ENCODE measurements at regions not wholly inside any gene's neighbourhood (a gene's known extent, or its start where the extent isn't known, plus 50 kb on each side); places are given as distances from the start of the nearest gene placed in this dataset.

DNA sequence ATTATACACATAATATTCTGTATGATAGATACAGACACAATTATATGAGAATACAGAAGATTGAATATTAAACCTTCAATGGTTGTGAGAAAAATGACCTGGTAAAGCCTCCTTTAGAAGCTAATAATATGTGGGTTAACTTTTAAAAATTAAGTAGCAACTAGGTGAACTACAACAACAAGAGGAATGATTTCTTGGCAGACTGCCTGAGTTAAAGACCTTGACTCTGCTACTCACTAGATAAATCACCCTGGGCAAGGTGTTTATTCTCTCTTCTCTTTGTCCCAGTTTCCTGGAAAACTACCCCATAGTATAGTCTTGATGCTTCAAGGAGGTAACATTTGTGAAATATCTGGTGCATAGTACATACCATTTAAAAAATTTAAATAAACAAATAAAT lies 519.6 kb upstream of the TENM4 start:
- no peak for DNase-seq (ENCODE audit: extremely low read depth in 1 of 2, low read depth in 1 of 2)

GRCh38 chr11:79959318-79959717 lies 518.5 kb upstream of the TENM4 start:
- DNase-seq (ENCODE audit: extremely low read depth in 1 of 2, low read depth in 1 of 2): no peak

DNA sequence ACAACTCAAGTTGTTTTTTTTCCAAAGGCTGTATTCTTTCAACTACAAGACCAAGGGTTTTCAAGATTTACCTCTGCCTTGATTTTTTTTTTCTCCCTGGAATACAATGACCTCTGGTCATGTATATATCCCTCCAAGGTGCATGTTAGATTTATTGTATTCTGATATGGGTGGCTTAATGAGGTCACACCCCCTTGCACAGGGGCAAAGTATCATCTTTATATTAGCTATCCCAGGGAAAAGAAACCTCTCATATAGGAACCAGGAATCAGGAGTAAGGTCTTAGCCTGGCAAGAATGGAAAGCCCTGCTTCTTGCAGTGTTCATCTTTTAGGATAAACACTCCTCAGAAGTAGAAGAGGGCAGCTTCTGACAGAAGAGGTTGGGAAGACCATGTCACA lies 516.9 kb upstream of the TENM4 start:
- DNase-seq (ENCODE audit: extremely low read depth in 1 of 2, low read depth in 1 of 2): no peak

- DNase-seq (ENCODE audit: extremely low read depth in 1 of 2, low read depth in 1 of 2): no peak
Observed at GRCh38 chr11:79956061-79956460, 515.2 kb upstream of the TENM4 start.

DNA sequence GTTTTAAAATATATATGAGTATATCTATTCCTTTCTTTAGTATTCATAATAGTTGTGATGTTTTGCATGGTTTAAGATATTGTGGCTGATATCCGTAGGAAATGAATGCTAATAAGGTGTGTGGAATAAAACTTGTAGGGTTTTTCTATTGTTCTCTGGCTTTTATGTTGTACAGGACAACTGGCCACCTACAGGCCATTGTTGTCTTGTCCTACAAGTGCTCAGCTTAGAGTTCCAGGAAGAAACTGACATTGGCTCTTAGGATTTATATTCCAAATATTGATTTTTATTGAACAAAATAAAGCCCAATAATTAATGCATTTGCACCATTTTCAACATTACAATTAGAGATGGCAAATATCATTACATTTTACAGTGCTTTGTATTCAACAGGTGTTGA lies 512.8 kb upstream of the TENM4 start:
- DNase-seq (ENCODE audit: extremely low read depth in 1 of 2, low read depth in 1 of 2): no peak

GRCh38 chr11:79950741-79951140 lies 509.9 kb upstream of the TENM4 start:
- DNase-seq (ENCODE audit: extremely low read depth in 1 of 2, low read depth in 1 of 2): no peak

DNA sequence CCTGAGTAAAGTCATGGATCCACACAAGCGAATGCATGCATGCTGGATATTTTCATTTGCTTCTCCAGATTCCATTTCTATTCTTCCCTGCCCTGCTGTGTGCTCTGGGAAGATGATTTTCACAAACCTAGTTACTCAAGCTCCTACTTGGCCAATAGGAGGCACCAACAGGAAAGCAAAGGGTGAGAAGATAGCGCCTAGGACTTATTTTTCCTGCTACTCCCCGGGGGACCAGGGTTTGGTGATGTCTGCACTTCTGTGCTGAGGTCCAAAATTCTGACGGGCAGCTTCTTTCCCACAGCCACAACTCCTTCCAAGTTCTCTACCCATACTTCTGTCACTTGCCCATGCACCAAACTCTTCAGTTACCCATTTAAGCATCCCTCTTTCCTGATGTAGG lies 509.3 kb upstream of the TENM4 start:
- no peak for DNase-seq (ENCODE audit: extremely low read depth in 1 of 2, low read depth in 1 of 2)

DNA sequence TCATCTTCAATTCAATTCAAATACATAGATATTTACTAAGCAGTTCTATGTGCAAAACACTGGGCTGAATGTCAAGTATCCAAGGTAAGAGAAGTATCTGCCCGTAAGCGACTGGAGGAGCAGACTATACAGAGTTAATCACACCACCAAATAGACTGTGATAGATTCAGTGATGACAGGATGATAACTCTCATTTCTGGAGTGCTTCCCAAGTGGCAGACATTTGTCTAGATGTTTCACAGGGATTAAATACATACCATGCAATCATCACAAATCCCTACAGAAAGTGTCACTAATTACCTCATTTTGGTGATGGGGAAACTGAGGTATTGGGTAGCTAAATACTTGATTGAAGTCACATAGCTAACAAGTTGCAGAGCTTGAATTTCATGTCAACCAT lies 508.7 kb upstream of the TENM4 start:
- no peak for DNase-seq (ENCODE audit: extremely low read depth in 1 of 2, low read depth in 1 of 2)

DNA sequence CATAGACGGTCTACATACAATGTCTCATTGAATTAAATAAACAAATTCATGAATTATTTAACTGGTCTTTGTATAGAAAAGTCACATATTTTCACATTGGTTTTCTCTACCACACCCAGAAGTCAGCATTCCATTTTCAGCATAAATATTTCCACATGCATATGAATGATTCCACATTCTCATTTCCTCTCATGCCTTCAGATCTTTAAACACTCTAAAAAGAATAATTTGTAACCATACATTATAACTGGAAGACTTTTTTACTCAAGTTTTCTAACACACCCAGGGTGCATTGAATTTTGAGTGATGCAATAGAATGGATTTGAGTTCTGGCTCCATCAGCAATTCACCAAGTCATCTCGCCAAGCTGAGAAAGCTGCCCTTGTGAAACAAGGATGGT lies 501.8 kb upstream of the TENM4 start:
- DNase-seq (ENCODE audit: extremely low read depth in 1 of 2, low read depth in 1 of 2): no peak

- no peak for DNase-seq (ENCODE audit: extremely low read depth in 1 of 2, low read depth in 1 of 2)
Observed at GRCh38 chr11:79942090-79942489, 501.3 kb upstream of the TENM4 start.

DNA sequence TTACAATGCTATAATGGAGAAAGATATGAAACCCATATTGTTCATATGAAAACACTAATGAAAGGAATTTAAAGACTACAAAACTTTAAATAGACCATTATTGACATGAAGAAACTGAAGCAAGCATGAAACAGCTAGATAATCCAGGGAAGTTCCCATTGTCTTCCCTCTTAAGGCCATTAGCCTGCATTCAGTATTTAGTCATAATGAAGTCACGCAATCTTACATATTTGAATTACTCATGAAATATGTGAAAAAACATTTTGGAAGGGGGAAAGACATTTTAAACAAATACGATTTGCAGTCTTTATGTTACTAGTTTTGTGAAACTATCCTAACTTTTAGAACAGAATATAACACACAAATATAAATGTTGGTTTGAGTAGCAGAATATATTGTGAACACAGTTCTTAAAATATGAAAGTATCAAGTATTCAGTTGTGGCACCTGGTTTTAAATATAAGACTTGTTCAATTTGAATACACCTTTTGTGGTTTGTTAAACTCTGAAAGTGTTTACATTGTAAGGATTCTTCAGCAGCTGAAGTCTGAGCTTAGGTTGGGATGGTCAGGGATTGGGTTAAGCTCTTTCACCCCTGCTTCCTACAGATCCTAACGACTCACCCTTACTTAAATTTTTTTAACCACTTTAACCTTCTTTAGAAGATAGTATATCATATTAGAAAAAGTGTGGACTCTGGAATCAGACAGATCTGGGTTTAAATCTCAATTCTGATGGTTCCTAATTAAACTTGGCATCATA lies 500.3 kb upstream of the TENM4 start:
- DNase-seq (ENCODE audit: extremely low read depth in 1 of 2, low read depth in 1 of 2): no peak

- no peak for DNase-seq (ENCODE audit: extremely low read depth in 1 of 2, low read depth in 1 of 2)
Observed at GRCh38 chr11:79940165-79940564, 499.3 kb upstream of the TENM4 start.

GRCh38 chr11:79939111-79939510 lies 498.3 kb upstream of the TENM4 start:
- no peak for DNase-seq (ENCODE audit: extremely low read depth in 1 of 2, low read depth in 1 of 2)

- no peak for DNase-seq (ENCODE audit: extremely low read depth in 1 of 2, low read depth in 1 of 2)
Observed at GRCh38 chr11:79937676-79938334, 497.0 kb upstream of the TENM4 start.

DNA sequence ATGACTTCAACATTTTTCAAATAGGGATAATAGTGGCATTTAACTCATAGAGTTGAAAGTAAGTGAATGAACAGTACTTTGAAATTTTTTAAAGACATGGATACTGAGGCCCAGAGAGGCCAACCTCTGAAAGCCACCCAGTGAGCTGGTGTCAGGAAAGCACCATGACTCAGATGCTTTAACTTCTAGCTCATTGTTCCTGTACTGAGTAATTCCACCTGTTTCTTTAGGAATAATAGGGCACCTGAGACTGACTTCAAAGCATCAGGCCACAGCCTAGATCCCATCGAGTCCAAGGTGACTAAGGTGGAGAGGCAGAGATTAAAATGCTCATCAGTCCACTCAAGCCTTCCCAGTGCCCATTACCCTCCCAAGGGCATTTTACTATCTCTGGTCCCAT lies 491.8 kb upstream of the TENM4 start:
- no peak for DNase-seq (ENCODE audit: extremely low read depth in 1 of 2, low read depth in 1 of 2)

GRCh38 chr11:79931692-79932091 lies 490.9 kb upstream of the TENM4 start:
- DNase-seq (ENCODE audit: extremely low read depth in 1 of 2, low read depth in 1 of 2): no peak

DNA sequence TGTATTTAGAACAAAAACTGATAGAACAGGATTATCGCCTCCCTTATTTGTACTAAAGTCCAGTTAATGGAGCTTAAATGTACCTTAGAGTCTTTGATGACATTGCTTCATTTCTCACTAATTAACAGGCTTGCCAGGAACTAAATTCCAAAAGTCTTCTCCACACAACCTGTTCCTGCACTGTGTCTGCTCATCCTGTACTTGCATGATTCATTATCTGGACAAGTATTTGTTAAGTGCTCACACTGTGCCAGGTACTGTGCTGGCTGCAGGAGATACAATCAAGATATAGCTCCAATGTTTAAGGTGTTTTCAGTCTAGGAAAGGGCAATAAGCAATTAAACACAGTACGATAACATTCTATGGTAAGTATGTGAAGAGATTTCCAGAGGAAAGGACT lies 485.9 kb upstream of the TENM4 start:
- DNase-seq (ENCODE audit: extremely low read depth in 1 of 2, low read depth in 1 of 2): no peak

DNA sequence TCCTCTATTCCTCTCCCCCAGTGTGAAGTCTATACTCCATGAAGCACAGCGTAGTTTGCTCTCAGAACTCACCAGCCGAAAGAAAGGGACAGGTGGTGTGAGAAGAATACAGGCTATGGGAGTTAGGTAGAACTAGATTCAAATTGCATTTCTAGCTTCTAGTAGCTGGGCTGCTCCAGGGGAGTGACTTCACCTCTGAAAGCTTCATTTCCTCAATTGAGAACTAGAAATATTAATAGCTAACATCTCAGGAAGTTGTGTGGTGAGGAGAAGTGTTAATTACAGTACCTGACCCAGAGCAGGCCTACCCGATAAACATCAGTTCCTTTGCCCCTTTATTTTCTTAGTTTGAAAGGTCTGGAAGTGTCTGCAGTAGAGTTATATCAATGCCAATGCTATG lies 484.7 kb upstream of the TENM4 start:
- no peak for DNase-seq (ENCODE audit: extremely low read depth in 1 of 2, low read depth in 1 of 2)

DNA sequence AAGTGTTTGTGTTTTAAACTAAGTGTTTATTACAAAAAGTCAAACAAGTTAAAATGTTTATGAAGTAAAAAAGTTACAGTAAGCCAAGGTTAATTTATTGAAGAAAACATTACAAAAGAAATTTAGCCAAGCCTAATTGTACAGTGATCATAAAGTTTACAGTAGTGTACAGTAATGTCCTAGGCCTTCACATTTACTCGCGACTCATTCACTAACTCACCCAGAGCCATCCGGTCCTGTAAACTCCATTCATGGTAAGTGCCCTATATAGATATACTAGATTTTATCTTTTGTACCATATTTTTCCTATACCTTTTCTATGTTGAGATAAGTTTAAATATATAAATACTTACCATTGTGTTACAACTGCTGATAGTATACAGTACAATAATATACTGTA lies 481.8 kb upstream of the TENM4 start:
- no peak for DNase-seq (ENCODE audit: extremely low read depth in 1 of 2, low read depth in 1 of 2)

GRCh38 chr11:79920480-79920879 lies 479.6 kb upstream of the TENM4 start:
- no peak for DNase-seq (ENCODE audit: extremely low read depth in 1 of 2, low read depth in 1 of 2)

DNA sequence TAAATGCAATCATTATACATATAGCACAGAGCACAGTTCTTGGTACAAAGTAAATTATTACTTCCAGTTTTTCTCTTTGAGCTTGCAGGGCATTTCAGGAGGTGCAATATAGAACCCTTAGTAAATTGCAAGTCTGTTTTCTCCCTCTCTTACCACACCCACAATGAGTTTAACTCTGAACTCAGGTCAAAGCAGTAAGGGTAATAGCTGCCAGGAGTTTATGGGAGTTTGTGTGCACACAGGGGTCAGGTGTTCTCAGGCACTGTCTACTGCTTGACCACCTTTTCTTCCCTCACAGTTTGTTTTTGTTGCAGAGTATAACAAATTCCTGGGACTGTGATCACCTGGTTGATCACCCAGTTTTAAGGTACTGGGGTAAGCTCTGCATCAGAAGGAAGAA lies 478.5 kb upstream of the TENM4 start:
- DNase-seq (ENCODE audit: extremely low read depth in 1 of 2, low read depth in 1 of 2): no peak

GRCh38 chr11:79918846-79919245 lies 478.0 kb upstream of the TENM4 start:
- DNase-seq (ENCODE audit: extremely low read depth in 1 of 2, low read depth in 1 of 2): no peak

DNA sequence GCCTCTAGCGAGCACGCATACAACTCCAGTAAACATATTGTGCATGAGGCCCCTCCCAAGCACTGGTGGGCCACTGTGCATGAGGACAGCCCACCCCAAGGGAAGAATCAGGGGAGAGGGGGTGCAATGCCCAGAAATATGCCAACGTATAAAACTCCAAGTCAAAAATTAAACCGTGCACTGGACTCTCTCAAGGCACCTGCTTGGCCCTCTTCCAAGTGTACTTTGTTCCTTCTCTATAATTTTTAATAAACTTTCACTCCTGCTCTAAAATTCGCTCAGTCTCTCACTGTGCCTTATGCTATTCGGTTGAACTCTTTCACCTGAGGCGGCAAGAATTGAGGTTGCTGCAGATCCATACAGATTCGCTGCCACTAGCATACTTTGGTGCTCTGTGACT lies 465.3 kb upstream of the TENM4 start:
- no peak for DNase-seq (ENCODE audit: extremely low read depth in 1 of 2, low read depth in 1 of 2)

Measured in activated CD8-positive, alpha-beta memory T cell treated with anti-CD3 and anti-CD28 coated beads for 1 hour (primary cell).